ENCODE measurements at regions not wholly inside any gene's neighbourhood (a gene's known extent, or its start where the extent isn't known, plus 50 kb on each side); places are given as distances from the start of the nearest gene placed in this dataset.

DNA sequence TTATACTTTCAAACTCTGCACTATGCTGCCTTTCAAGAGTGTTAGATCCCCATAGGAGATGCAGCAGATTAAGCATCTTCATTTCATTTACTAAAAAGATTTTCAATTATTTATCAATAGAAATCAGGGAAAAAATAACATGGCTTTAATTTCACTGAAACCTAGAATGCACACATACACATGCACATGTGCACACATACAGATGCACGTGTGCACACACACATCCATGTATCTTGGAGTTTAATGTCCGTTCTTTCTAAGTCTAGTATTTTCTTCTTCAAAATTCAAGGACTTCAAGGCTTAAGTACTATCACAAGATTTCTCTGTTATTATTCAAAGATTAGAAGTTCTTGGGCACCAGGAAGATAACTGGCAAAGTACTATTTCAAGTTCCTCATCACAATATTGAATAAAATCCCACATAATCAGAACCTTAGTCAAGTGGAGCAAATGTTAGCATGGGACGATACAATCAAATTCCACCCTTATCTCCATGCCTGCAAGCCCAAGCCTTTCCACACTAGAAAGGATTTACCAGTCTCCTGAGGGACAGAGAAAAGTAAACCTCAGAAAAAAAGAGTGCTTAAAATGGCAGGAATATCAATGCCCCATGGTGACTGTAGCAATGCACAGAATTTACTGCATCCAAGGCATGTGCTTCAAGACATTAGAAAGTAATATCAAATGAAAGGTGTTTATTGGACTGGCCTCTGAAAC lies 494.4 kb downstream of the XPNPEP1 start:
- no TSS peak for BruUV-seq (replicated peaks)
- H3K4me3 Mint-ChIP-seq (ENCODE audit: unreplicated experiment): no peak overlapping the region
- no peaks in the 10 kb centered on the region for H3K36me3 Mint-ChIP-seq (ENCODE audit: insufficient read depth, unreplicated experiment)
- H3K27me3 Mint-ChIP-seq (ENCODE audit: insufficient read depth, unreplicated experiment): no peaks in the 10 kb centered on the region
- TF ChIP-seq, protein P1, sequence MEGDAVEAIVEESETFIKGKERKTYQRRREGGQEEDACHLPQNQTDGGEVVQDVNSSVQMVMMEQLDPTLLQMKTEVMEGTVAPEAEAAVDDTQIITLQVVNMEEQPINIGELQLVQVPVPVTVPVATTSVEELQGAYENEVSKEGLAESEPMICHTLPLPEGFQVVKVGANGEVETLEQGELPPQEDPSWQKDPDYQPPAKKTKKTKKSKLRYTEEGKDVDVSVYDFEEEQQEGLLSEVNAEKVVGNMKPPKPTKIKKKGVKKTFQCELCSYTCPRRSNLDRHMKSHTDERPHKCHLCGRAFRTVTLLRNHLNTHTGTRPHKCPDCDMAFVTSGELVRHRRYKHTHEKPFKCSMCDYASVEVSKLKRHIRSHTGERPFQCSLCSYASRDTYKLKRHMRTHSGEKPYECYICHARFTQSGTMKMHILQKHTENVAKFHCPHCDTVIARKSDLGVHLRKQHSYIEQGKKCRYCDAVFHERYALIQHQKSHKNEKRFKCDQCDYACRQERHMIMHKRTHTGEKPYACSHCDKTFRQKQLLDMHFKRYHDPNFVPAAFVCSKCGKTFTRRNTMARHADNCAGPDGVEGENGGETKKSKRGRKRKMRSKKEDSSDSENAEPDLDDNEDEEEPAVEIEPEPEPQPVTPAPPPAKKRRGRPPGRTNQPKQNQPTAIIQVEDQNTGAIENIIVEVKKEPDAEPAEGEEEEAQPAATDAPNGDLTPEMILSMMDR (IDR thresholded peaks at IDR 0.05; ENCODE audit: unreplicated experiment): no peak
- CTCF ChIA-PET: no interaction called here
- DNase-seq (ENCODE audit: unreplicated experiment): no peak
- POLR2A ChIA-PET: no interaction called here
- intact Hi-C loops (cut with micrococcal nuclease): loop anchor here (10.0 kb wide), 1 partner anchor 346 kb away; no protein-coding TSS in a partner anchor
- no peaks in the 10 kb centered on the region for H3K4me1 Mint-ChIP-seq (ENCODE audit: insufficient read depth, unreplicated experiment)
- no peak overlapping the region for H3K27ac Mint-ChIP-seq (ENCODE audit: low read depth, unreplicated experiment)
- H3K9me3 Mint-ChIP-seq (ENCODE audit: unreplicated experiment): no peaks in the 10 kb centered on the region

DNA sequence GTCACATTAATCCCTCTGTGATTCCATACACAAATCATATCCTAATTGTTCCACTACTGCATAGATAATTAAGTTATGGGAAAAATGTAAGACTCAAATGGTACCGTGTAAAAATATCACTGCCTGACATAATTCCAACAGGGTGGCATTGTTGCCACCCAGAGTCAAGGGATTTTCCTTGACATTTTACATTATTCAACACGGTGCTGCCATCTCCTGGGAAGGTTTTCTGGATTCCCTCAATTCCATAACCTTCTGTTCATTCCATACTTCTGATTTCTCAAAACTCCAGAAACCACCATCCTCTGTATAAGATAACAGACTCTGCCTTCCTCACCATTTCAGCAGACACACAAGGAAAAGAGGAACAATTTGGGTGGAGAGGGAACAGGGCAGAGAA lies 495.9 kb downstream of the XPNPEP1 start:
- H3K27ac Mint-ChIP-seq (ENCODE audit: low read depth, unreplicated experiment): no peak overlapping the region
- DNase-seq (ENCODE audit: unreplicated experiment): no peak
- CTCF ChIA-PET: interaction anchor here (0.7 kb wide), 1 partner anchor 214 kb away, joined by 3 read pairs; no protein-coding TSS in a partner anchor
- H3K4me1 Mint-ChIP-seq (ENCODE audit: insufficient read depth, unreplicated experiment): no peaks in the 10 kb centered on the region
- no TSS peak for BruUV-seq (replicated peaks)
- TF ChIP-seq, protein P1 (IDR thresholded peaks at IDR 0.05; ENCODE audit: unreplicated experiment): no peak
- no peaks in the 10 kb centered on the region for H3K9me3 Mint-ChIP-seq (ENCODE audit: unreplicated experiment)
- no peaks in the 10 kb centered on the region for H3K27me3 Mint-ChIP-seq (ENCODE audit: insufficient read depth, unreplicated experiment)
- no peak overlapping the region for H3K4me3 Mint-ChIP-seq (ENCODE audit: unreplicated experiment)
- intact Hi-C loops (cut with micrococcal nuclease): loop anchor here (10.0 kb wide), 1 partner anchor 347 kb away; no protein-coding TSS in a partner anchor
- POLR2A ChIA-PET: no interaction called here
- no peaks in the 10 kb centered on the region for H3K36me3 Mint-ChIP-seq (ENCODE audit: insufficient read depth, unreplicated experiment)

DNA sequence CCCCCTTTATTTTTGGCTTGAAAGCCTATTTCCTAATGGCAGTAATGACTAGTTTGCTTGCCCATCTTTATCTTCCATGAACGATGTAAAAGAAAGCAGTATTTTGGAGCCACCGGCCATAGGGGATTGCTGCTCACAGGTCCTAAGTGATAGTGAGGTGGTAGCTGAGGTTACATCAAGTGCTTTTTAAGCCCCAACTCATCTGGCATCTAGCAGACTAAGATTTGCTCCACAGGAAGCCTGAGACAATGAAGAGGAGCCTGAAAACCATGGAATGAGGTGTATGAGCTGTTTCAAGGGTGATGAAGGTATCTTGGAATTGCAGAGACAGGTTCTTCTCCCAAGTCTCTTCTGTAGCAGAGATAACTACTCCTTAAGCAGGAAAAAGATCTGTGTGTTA lies 496.3 kb downstream of the XPNPEP1 start:
- no peak for DNase-seq (ENCODE audit: unreplicated experiment)
- Mint-ChIP-seq H3K4me1 (ENCODE audit: insufficient read depth, unreplicated experiment) (no peaks in the 10 kb centered on the region), H3K4me3 (ENCODE audit: unreplicated experiment) (no peak overlapping the region), H3K36me3 (ENCODE audit: insufficient read depth, unreplicated experiment) (no peaks in the 10 kb centered on the region), H3K9me3 (ENCODE audit: unreplicated experiment) (no peaks in the 10 kb centered on the region), H3K27me3 (ENCODE audit: insufficient read depth, unreplicated experiment) (no peaks in the 10 kb centered on the region), H3K27ac (ENCODE audit: low read depth, unreplicated experiment) (no peak overlapping the region)
- intact Hi-C loops (cut with micrococcal nuclease): loop anchor here (10.0 kb wide), 1 partner anchor 348 kb away; no protein-coding TSS in a partner anchor
- ChIA-PET POLR2A (no interaction called here), CTCF (interaction anchor here (0.7 to 1.8 kb wide), 2 partner anchors 21 to 214 kb away, joined by 3 to 4 read pairs; no protein-coding TSS in a partner anchor)
- BruUV-seq (replicated peaks): no TSS peak
- TF ChIP-seq, protein P1 (IDR thresholded peaks at IDR 0.05; ENCODE audit: unreplicated experiment): no peak

DNA sequence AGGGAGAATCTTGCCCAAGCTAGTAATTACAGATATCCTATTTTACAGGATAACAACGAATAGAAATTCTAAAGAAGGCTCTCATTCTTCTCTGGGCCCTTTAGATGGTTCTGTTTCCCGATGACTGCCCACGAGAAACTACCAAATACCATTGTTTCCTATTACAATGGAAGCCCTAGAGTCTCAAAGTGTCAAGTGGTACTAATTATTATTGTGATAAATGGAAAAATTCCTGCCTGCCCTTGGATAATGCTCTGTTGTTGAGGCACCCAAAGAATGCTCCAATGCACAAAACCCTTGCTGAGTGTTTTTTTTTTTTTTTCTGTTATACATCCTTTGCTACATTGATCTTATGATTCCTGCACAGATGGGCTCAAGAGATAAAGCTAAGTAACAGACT lies 504.5 kb downstream of the XPNPEP1 start:
- BruUV-seq (replicated peaks): no TSS peak
- Mint-ChIP-seq H3K4me3 (ENCODE audit: unreplicated experiment) (no peak overlapping the region), H3K36me3 (ENCODE audit: insufficient read depth, unreplicated experiment) (no peaks in the 10 kb centered on the region), H3K27ac (ENCODE audit: low read depth, unreplicated experiment) (no peak overlapping the region), H3K4me1 (ENCODE audit: insufficient read depth, unreplicated experiment) (no peaks in the 10 kb centered on the region), H3K9me3 (ENCODE audit: unreplicated experiment) (no peaks in the 10 kb centered on the region), H3K27me3 (ENCODE audit: insufficient read depth, unreplicated experiment) (no peaks in the 10 kb centered on the region)
- ChIA-PET POLR2A (no interaction called here), CTCF (interaction anchor here (0.7 to 0.9 kb wide), 2 partner anchors 19 to 391 kb away, joined by 3 to 4 read pairs; no protein-coding TSS in a partner anchor)
- TF ChIP-seq, protein P1 (IDR thresholded peaks at IDR 0.05; ENCODE audit: unreplicated experiment): no peak
- intact Hi-C loops (cut with micrococcal nuclease): no loop called here
- no peak for DNase-seq (ENCODE audit: unreplicated experiment)

Measured in MCF 10A (cell line).